Heart left ventricle (tissue), 13 donors: ENCODE measurements at regions not wholly inside any gene's neighbourhood (a gene's known extent, or its start where the extent isn't known, plus 50 kb on each side); places are given as distances from the start of the nearest gene placed in this dataset.
"Not testable (repeated sequence)": the region's sequence is repeated elsewhere in the genome, so short reads cannot be mapped to it uniquely, and the experiment has no call there.

ENCODE experiments used
- CTCF ChIP-seq, 12 donors: fragments of 200-600 bp; sonication (generic) in 4 of 12; IDR thresholded peaks; one replicate each; pipeline versions ENCODE4 v1.5.0 to v1.8.0; 2018 to 2022; ENCODE audit warnings: antibody characterized with exemption in 12 of 12, mild to moderate bottlenecking in 5 of 12
- POLR2A ChIP-seq, 2 donors: fragments of 450-650 bp; IDR thresholded peaks; one replicate each; pipeline ENCODE4 v1.6.1; 2017; ENCODE audit warnings: antibody characterized with exemption in 2 of 2, mild to moderate bottlenecking in 2 of 2, moderate library complexity in 2 of 2
- donor health status: ischemic (EF 13 %, LVEDD 7.1; RV severe dilation, severe dysfunction).
- donor health status: DM: no; HTN: yes; CAD: no.
- donor health status: DM: no; HTN: no; CAD: no.
- donor health status: ischemic (EF 25% LVEDD 6.9; RV normal size, moderate dysfunction).
- donor health status: ischemic (EF 25% LVEDD 5.7; RV mildly dilated, moderate dysfunction).
- donor health status: ischemic (EF 35%, LVEDD 5.7; RV mildly dilated, moderate dysfunction).
- donor health status: nonischemic (EF 11% LVEDD 7.7; RV severe dilation, severe dysfunction).
- donor health status: DM: yes; HTN: yes; CAD: no.
- donor health status: PGD.
- donor health status: ischemic (EF 29% LVEDD 5.4; RV normal size, mild dysfunction).
- donor health status: nonischemic (EF 23%, LVEDD 6.1; RV moderate dilation, normal function).

GRCh38 chr2:89760762-89761161 lies 1069.3 kb downstream of the RPIA start:
- not testable (repeated sequence) for TF ChIP-seq POLR2A, CTCF (IDR thresholded peaks at IDR 0.05)
